Esophagus muscularis mucosa (tissue), 3 donors: ENCODE measurements at regions not wholly inside any gene's neighbourhood (a gene's known extent, or its start where the extent isn't known, plus 50 kb on each side); places are given as distances from the start of the nearest gene placed in this dataset.

Experiments
- CTCF ChIP-seq, 3 experiments: fragments of 200-600 bp in 2 of 3; fragments of 450-650 bp in 1 of 3; sonication (generic) in 2 of 3; IDR thresholded peaks; one replicate each; pipeline ENCODE4 v1.5.1; 2017 to 2019; ENCODE audit warnings: antibody characterized with exemption in 3 of 3, mild to moderate bottlenecking in 2 of 3, moderate library complexity in 1 of 3
- POLR2A ChIP-seq: fragments of 450-650 bp; IDR thresholded peaks from one replicate; pipeline ENCODE4 v1.6.1; 2017; ENCODE audit warnings: antibody characterized with exemption, moderate library complexity, mild to moderate bottlenecking, low read depth

GRCh38 chr6:15874821-15875220 is 212.0 kb upstream of the DTNBP1 start:
- TF ChIP-seq CTCF (IDR thresholded peaks at IDR 0.05) (no peak), POLR2A (no peak)
